ENCODE measurements at regions not wholly inside any gene's neighbourhood (a gene's known extent, or its start where the extent isn't known, plus 50 kb on each side); places are given as distances from the start of the nearest gene placed in this dataset.

- DNase-seq = no peak
Observed at GRCh38 chr5:21694567-21694966, 1158.6 kb downstream of the CDH12 start.

- DNase-seq = no peak
Observed at GRCh38 chr5:21693591-21693990, 1159.6 kb downstream of the CDH12 start.

GRCh38 chr5:21689587-21689986, 1163.6 kb downstream of the CDH12 start:
- no peak for DNase-seq

GRCh38 chr5:21688655-21689054, 1164.5 kb downstream of the CDH12 start:
- no peak for DNase-seq

DNA sequence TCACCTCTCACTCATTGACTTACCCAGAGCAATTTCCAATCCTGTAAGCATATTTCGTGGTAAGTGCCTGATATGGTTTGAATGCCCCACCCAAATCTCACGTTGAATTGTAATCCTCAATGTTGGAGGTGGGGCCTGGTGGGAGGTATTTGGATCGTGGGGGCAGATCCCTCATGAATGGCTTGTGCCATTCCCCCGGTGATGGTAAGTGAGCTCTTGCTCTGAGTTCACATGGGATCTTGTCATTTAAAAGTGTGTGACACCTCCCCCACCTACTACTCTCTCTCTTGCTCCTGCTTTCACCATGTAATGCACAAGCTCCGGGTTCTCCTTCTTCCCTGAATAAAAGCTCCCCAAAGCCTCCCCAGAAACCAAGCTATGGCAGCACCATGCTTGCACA, 1165.5 kb downstream of the CDH12 start:
- DNase-seq = no peak

DNA sequence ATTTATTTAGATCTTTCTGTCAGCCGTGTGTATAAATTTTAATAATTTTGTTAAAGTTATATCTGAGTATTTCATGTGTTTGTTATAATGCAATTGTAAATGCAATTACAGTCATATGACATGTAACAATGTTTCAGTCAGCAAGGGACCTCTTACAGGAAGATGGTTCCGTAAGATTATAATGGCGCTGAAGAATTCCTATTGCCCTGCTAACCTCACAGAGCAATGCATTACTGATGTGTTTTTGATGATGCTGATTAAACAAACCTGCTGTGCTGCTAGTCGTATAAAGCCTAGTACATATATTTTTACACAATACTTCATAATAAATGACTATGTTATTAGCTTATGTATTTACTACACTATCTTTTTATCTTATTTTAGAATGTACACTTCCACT, 1166.4 kb downstream of the CDH12 start:
- no peak for DNase-seq

DNA sequence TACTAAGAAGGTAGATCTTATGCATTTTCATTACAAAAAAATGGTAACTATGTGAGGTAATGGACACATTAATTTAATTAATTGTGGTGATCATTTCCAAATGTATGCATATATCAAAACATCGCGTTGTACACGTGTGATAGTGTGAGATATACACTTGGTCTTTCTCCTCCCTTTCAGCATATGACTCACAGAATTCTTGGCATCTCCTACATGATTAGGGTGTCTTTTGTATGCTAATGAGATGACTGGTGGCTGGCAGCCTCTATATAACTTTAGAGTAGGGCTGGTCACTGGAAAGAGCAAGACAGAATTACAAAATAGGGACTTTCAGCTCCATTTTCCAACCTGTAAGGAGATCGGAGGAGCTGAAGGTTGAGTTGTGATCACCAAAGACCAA, 1167.6 kb downstream of the CDH12 start:
- DNase-seq = no peak

DNA sequence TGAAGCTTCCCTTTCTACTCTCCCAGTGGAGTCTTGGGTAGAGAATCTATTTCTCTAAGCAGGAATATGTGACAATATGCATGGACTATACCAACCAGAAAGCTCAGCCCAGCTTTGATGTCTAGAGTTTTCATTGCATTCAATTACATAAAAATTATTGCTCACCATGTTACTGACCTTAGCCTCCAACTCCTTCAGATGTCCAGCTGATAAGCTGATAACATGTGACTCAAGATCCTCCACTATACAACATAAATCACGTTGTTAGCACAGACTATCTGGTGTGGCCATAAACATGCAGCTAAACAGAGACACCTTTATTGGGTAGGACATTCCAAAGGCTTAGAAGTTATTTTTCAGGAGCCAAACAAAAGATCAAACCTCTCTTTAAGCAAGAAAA, 1168.2 kb downstream of the CDH12 start:
- no peak for DNase-seq

DNA sequence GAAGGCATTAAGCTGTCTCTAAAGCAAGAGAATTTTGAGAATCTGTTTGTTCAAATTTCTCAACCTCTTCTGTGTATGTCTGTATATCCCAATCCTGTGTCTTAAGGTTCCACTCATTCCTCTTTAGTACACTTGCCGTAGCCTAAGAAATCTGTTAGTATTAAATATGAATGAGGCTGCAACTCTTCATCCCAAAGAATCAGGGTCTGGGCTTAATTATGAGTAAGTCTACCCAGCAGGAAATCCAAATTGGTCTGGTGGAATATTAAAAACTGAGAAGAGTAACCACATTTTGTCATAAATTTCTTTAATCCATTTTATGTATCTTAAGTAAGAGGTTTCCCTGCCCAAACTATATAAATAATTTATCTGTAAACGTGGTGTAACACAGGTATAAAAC, 1171.2 kb downstream of the CDH12 start:
- no peak for DNase-seq

- no peak for DNase-seq
Observed at GRCh38 chr5:21680641-21681040, 1172.5 kb downstream of the CDH12 start.

DNA sequence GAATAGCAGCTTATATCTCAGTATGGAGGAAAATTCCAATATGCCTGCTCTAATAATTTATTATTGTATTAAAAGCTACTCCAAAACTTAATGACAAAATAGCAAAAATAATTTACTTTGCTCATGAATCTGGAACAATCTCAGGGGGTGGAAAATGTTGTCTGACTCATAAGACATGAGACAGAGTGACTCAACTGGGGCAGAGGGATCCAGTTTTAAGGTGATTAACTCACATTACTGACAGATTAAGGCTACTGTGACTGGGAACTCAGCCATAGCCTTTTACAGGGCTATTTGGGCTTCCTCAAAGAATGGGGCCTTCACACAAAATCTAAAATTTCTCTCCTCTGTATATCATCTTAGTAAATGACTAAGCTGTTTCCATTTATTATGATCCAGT, 1172.9 kb downstream of the CDH12 start:
- no peak for DNase-seq

GRCh38 chr5:21678526-21678925, 1174.6 kb downstream of the CDH12 start:
- DNase-seq = no peak

- DNase-seq = no peak
Observed at GRCh38 chr5:21672911-21673310, 1180.2 kb downstream of the CDH12 start.

GRCh38 chr5:21672360-21672759, 1180.8 kb downstream of the CDH12 start:
- no peak for DNase-seq

- DNase-seq = no peak
Observed at GRCh38 chr5:21665524-21665923, 1187.6 kb downstream of the CDH12 start.

GRCh38 chr5:21663082-21663481, 1190.1 kb downstream of the CDH12 start:
- DNase-seq = no peak

DNA sequence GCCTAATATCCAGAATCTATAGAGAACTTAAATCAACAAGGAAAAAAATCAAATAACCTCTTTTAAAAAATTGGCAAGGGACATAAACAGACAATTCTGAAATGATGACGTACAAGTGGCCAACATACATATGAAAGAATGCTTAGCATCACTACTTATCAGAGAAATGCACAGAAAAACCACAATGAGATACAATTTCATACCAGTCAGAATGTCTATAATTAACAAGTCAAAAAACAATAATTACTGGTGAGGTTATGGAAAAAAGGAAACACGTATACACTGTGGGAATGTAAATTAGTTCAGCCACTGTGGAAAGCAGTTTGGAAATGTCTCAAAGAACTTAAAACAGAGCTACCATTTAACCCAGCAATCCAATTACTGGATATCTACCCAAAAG, 1192.0 kb downstream of the CDH12 start:
- no peak for DNase-seq

DNA sequence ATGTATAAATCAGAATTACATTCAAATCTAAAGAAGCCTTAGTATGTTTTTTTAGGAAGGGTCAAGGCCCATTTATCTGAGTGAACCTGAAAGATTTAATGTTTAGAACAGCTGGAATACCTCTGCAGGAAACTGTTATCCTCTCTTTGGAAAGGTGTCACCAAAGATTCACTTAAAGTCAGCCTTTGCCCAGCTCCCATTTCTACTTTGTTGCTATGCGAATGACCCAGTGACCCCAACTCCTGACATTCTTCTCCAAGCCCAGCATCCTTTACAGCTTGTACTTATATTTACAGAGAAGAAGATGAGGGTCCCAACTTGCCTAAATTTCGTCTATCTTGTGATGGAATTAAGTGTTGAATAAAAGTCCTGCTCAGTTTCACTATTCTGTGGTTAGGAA, 1198.6 kb downstream of the CDH12 start:
- DNase-seq = no peak

DNA sequence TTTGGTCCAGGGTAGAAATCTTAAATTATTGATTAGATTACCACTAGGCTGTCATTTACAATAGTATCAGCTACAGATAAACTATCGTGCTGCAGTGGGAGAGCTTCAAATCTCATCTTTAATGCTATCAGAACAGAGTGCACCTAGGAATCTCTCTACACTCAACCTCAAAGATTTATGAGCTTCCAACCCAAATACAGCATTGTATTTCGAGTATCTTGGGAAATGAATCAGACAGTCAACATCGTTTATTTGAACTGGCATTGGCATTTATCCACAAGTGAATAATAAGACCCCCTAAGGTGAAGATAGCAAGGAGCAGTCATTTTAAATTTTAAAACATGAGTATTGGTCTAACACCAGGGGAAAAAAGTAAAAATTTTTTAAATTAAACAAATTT, 1203.2 kb downstream of the CDH12 start:
- DNase-seq = no peak

GRCh38 chr5:21646469-21646868, 1206.7 kb downstream of the CDH12 start:
- no peak for DNase-seq

DNA sequence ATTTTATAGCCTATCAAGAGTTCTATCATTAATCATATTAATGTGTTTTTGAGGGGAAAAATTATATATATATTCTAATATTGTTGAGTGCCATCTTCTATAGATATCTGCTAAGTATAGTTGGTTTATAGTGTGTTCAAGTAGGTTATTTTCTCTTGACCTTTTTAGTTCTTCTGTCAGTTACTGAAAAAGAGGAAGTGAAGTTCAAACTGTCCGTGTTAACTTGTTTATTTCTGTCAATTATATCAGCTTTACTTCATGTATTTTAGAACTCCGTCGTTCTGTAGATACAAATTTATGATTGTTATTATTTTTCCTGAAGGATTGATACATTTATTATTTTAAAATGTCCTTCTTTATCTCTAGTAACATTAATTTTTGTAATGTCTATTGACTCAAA, 1209.1 kb downstream of the CDH12 start:
- no peak for DNase-seq

DNA sequence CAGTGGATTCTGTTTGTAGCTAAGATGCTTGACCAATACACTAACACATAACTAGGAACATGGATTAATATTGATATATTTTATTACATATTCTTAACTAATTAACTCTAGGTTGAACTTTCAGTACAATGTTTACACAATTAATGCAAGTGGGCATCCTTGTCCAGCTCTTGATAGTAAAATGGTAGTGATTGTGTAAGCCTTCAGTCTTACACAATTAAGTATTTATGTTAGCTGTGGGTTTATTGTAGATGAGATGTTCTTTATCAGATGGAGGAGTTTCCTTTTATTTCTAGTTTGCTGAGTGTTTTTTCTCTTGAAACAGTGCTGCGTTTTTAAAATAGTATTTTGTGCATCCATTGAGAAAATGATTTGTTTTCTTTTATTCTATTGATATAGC, 1210.8 kb downstream of the CDH12 start:
- DNase-seq = no peak

GRCh38 chr5:21623831-21624230, 1229.3 kb downstream of the CDH12 start:
- DNase-seq = no peak

DNA sequence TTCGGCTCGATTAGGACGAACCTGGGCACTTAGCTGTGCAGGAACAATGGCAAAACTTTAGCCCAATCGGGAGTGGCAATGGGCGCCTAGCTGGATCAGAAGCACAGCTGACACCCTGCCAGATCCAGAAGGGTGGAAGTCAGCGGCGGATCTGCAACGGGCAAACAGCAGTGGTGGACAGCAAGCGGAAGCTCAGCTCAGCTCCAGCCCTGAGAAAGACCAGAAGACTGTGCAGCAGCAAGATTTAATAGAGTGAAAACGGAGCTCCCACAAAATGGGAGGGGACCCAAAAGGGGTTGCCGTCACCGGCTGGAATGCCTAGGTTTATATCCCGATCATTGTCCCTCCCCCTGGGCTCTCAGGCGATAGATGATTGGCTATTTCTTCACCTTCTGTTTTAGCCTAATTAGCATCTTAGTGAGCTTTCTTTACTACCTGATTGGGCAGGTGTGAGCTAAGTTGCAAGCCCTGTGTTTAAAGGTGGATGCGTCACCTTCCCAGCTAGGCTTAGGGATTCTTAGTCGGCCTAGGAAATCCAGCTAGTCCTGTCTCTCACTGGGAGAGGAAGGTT, 1237.9 kb downstream of the CDH12 start:
- no peak for DNase-seq

DNA sequence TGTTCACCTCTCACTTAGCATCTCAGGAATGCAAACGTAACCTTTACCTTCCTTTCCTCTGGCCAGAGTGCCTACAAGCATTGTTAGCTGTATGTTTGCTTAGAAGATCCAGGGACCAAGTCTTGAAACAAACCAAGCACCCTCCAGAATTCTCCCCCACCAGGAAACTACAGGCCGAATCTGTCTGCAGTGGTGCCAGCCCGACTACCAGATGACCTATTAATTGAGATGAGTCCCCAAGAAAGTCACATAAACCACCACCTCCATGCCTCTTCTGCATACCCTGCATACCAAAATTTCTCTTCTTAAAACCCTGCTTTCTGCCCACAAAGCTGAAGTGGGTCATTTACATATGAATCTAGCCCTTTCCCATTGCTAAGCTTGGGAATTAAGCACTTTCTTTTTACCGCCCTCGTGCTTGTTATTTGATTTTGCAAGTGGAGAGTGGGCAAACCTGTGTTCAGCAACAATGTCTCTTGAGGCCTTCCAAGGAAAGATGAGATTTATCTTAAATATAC, 1239.1 kb downstream of the CDH12 start:
- no peak for DNase-seq

DNA sequence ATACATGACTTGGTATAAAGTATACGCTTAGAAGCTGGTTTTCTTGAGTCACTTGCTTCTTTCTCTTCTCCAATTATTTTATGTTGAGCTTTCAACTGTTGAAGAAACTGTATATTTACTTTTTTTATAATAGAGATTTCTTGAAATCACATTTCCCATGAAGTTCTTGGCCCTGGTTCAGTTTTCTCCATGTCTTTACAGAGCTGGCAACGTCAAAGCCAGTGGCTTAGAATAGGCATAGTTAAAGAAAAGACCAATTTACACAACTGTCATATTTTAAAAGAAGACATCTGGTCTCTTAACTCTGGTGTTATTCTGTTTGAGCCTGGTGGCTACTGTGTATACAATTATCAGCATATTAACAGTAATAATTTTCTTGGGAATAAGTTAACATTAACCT, 1249.3 kb downstream of the CDH12 start:
- DNase-seq = no peak

Data from NCI-H2107 (cell line).